OCI-LY1 (cell line): ENCODE measurements at regions not wholly inside any gene's neighbourhood (a gene's known extent, or its start where the extent isn't known, plus 50 kb on each side); places are given as distances from the start of the nearest gene placed in this dataset.

Experiments
- H2AFZ ChIP-seq: fragments of 200-600 bp; sonication (generic), shearing (Covaris generic); 2 replicates; pipeline ENCODE4 v1.6.0; 2014; ENCODE audit warnings: antibody characterized with exemption, mild to moderate bottlenecking, low read length
- H3F3A ChIP-seq: fragments of 200-600 bp; sonication (generic), shearing (Covaris generic); 2 replicates; pipeline ENCODE4 v1.6.0; 2014; ENCODE audit warnings: mild to moderate bottlenecking, antibody characterized with exemption, low read length, moderate library complexity; ENCODE audit not compliant: insufficient read depth
- H3K27ac ChIP-seq: fragments of 200-600 bp; sonication (generic); 2 replicates; pipeline ENCODE4 v1.5.1; 2014; ENCODE audit warnings: low read length, mixed run types, mild to moderate bottlenecking, low read depth; ENCODE audit not compliant: poor library complexity, severe bottlenecking
- H3K27me3 ChIP-seq: fragments of 200-600 bp; sonication (generic); 2 replicates; pipeline ENCODE4 v1.6.0; 2014; ENCODE audit warnings: antibody characterized with exemption, mild to moderate bottlenecking, low read length, moderate library complexity; ENCODE audit not compliant: insufficient read depth
- H3K36me3 ChIP-seq: fragments of 200-600 bp; sonication (generic); 2 replicates; pipeline ENCODE4 v1.6.1; 2014; ENCODE audit warnings: mild to moderate bottlenecking, antibody characterized with exemption, low read length, moderate library complexity, mixed read lengths; ENCODE audit not compliant: insufficient read depth
- H3K4me1 ChIP-seq: fragments of 200-600 bp; sonication (generic); 2 replicates; pipeline ENCODE4 v1.5.1; 2014; ENCODE audit warnings: mild to moderate bottlenecking, low read length, moderate library complexity; ENCODE audit not compliant: insufficient read depth, severe bottlenecking
- H3K4me2 ChIP-seq: fragments of 200-600 bp; sonication (generic), shearing (Covaris generic); 2 replicates; pipeline ENCODE4 v1.6.1; 2014; ENCODE audit warnings: low read length
- H3K4me3 ChIP-seq: fragments of 200-600 bp; sonication (generic); 2 replicates; pipeline ENCODE4 v1.5.1; 2014; ENCODE audit warnings: low read length, low read depth, mild to moderate bottlenecking, mixed read lengths; ENCODE audit not compliant: poor library complexity, severe bottlenecking
- H3K79me2 ChIP-seq: fragments of 200-600 bp; shearing (Covaris generic); 2 replicates; pipeline ENCODE4 v1.6.1; 2016; ENCODE audit warnings: mixed run types, low read length, mixed read lengths; ENCODE audit not compliant: insufficient read depth
- H3K9ac ChIP-seq: fragments of 200-600 bp; sonication (generic), shearing (Covaris generic); 2 replicates; pipeline ENCODE4 v1.6.1; 2014; ENCODE audit warnings: mild to moderate bottlenecking, low read length, mixed read lengths
- H3K9me2 ChIP-seq: fragments of 200-600 bp; sonication (generic), shearing (Covaris generic); 2 replicates; pipeline ENCODE4 v1.6.1; 2014; ENCODE audit warnings: low read depth, mild to moderate bottlenecking, low read length, mixed read lengths
- H3K9me3 ChIP-seq: fragments of 200-600 bp; shearing (Covaris generic); 2 replicates; pipeline ENCODE4 v1.6.1; 2014; ENCODE audit warnings: low read length, mixed read lengths
- H4K20me1 ChIP-seq: fragments of 200-600 bp; sonication (generic), shearing (Covaris generic); 2 replicates; pipeline ENCODE4 v1.6.0; 2016; ENCODE audit warnings: mild to moderate bottlenecking, low read length; ENCODE audit not compliant: insufficient read depth
- CTCF ChIP-seq: fragments of 200-600 bp; sonication (generic), shearing (Covaris generic); IDR thresholded peaks from 2 replicates; pipeline ENCODE4 v1.5.1; 2017; ENCODE audit warnings: mild to moderate bottlenecking, antibody characterized with exemption, low read length, moderate library complexity, mixed read lengths
- EZH2 ChIP-seq: fragments of 200-600 bp; sonication (generic), shearing (Covaris generic); IDR thresholded peaks from 2 replicates; pipeline ENCODE4 v1.8.0; 2017; ENCODE audit warnings: borderline replicate concordance, mixed run types, mild to moderate bottlenecking, antibody characterized with exemption, low read length, moderate library complexity, mixed read lengths

- Histone ChIP-seq H3K9me2 (no peaks in the 10 kb centered on the region), H3K27ac (no peak overlapping the region), H3K27me3 (no peaks in the 10 kb centered on the region), H3K9ac (no peak overlapping the region), H3K36me3 (no peaks in the 10 kb centered on the region), H3K4me3 (no peak overlapping the region), H3K4me2 (no peak overlapping the region), H2AFZ (no peak overlapping the region), H3K79me2 (no peaks in the 10 kb centered on the region), H3F3A (no peaks in the 10 kb centered on the region), H4K20me1 (no peaks in the 10 kb centered on the region), H3K9me3 (no peaks in the 10 kb centered on the region), H3K4me1 (no peaks in the 10 kb centered on the region)
- TF ChIP-seq EZH2 (no peak), CTCF (no peak)
Observed at GRCh38 chr5:87829217-87829551, 416.5 kb upstream of the CCNH start.

GRCh38 chr5:87828545-87829216 is 416.0 kb upstream of the CCNH start:
- Histone ChIP-seq H3K4me3 (no peak overlapping the region), H3K4me1 (no peaks in the 10 kb centered on the region), H3K79me2 (no peaks in the 10 kb centered on the region), H3K9ac (no peak overlapping the region), H3K9me3 (no peaks in the 10 kb centered on the region), H3K9me2 (no peaks in the 10 kb centered on the region), H2AFZ (no peak overlapping the region), H3K27me3 (no peaks in the 10 kb centered on the region), H3F3A (no peaks in the 10 kb centered on the region), H3K4me2 (no peak overlapping the region), H3K27ac (no peak overlapping the region), H3K36me3 (no peaks in the 10 kb centered on the region), H4K20me1 (no peaks in the 10 kb centered on the region)
- TF ChIP-seq EZH2 (no peak), CTCF (no peak)

GRCh38 chr5:87827539-87827938 is 414.8 kb upstream of the CCNH start:
- no peak overlapping the region for H3K4me3 ChIP-seq
- H3K4me2 ChIP-seq, result no peak overlapping the region
- no peaks in the 10 kb centered on the region for H3F3A ChIP-seq
- H3K9me2 ChIP-seq, result no peaks in the 10 kb centered on the region
- H3K27me3 ChIP-seq, result no peaks in the 10 kb centered on the region
- TF ChIP-seq CTCF (no peak), EZH2 (no peak)
- H3K27ac ChIP-seq, result no peak overlapping the region
- H4K20me1 ChIP-seq, result no peaks in the 10 kb centered on the region
- H3K9me3 ChIP-seq, result no peaks in the 10 kb centered on the region
- H3K9ac ChIP-seq, result no peak overlapping the region
- no peaks in the 10 kb centered on the region for H3K79me2 ChIP-seq
- H3K4me1 ChIP-seq, result no peaks in the 10 kb centered on the region
- H3K36me3 ChIP-seq, result no peaks in the 10 kb centered on the region
- no peak overlapping the region for H2AFZ ChIP-seq
